ENCODE measurements at regions not wholly inside any gene's neighbourhood (a gene's known extent, or its start where the extent isn't known, plus 50 kb on each side); places are given as distances from the start of the nearest gene placed in this dataset.

DNA sequence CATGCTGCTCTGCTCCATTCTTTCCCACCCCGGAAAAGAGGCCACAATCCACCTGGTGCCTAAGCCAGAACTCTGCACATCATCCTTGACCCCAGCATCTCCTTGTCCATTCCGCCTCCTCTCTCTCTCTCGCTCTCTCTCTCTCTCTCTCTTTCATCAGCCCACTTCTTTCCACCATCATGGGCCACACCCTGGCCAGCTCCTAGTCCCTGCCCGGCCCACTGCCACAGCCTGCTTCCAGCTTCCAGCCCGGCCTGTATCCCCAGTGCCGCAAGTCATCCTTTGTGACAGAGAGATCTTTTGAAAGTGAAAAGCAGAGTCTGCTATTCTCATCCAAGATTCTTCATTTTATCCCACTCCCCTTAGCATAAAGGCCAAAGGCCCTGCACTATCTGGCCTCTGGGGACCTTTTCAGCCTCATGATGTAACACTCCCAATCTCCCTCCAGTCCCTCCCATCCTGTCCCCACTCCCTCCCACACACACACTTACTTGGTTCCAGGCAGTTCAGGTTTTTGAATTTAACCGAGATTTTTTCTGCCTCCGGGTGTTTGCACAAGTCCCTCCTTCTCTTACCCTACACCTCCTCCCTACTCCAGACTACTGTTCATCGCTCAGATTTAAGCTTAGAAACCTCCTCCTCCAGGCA, 214.0 kb downstream of the EN1 start:
- TF ChIP-seq, protein P1, sequence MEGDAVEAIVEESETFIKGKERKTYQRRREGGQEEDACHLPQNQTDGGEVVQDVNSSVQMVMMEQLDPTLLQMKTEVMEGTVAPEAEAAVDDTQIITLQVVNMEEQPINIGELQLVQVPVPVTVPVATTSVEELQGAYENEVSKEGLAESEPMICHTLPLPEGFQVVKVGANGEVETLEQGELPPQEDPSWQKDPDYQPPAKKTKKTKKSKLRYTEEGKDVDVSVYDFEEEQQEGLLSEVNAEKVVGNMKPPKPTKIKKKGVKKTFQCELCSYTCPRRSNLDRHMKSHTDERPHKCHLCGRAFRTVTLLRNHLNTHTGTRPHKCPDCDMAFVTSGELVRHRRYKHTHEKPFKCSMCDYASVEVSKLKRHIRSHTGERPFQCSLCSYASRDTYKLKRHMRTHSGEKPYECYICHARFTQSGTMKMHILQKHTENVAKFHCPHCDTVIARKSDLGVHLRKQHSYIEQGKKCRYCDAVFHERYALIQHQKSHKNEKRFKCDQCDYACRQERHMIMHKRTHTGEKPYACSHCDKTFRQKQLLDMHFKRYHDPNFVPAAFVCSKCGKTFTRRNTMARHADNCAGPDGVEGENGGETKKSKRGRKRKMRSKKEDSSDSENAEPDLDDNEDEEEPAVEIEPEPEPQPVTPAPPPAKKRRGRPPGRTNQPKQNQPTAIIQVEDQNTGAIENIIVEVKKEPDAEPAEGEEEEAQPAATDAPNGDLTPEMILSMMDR (IDR thresholded peaks at IDR 0.05; ENCODE audit: insufficient read depth, low read length, poor library complexity, severe bottlenecking): no peak
- no peak for TF ChIP-seq EZH2phosphoT487 (conservative IDR thresholded peaks at IDR 0.05; ENCODE audit: low read length)
- Histone ChIP-seq H3K9me2 (replicated peaks; ENCODE audit: insufficient read depth, low read length) (no peaks in the 10 kb centered on the region), H3K9ac (ENCODE audit: low read length) (no peak overlapping the region), H3K79me2 (ENCODE audit: insufficient read depth, low read length) (no peaks in the 10 kb centered on the region), H3K4me3 (ENCODE audit: insufficient read depth, low read length, poor library complexity, severe bottlenecking) (no peak overlapping the region), H3K36me3 (ENCODE audit: low read length) (no peaks in the 10 kb centered on the region), H3K9me3 (ENCODE audit: insufficient read depth, low read length) (no peaks in the 10 kb centered on the region), H3K4me2 (ENCODE audit: low read depth, low read length, poor library complexity, severe bottlenecking) (no peak overlapping the region), H3K27ac (ENCODE audit: low read depth, low read length) (no peak overlapping the region), H3K27me3 (ENCODE audit: low read length) (no peaks in the 10 kb centered on the region), H2AFZ (ENCODE audit: low read depth, low read length, severe bottlenecking) (no peak overlapping the region), H3F3A (ENCODE audit: insufficient read depth) (no peaks in the 10 kb centered on the region), H4K20me1 (ENCODE audit: low read depth, low read length) (no peaks in the 10 kb centered on the region)

DNA sequence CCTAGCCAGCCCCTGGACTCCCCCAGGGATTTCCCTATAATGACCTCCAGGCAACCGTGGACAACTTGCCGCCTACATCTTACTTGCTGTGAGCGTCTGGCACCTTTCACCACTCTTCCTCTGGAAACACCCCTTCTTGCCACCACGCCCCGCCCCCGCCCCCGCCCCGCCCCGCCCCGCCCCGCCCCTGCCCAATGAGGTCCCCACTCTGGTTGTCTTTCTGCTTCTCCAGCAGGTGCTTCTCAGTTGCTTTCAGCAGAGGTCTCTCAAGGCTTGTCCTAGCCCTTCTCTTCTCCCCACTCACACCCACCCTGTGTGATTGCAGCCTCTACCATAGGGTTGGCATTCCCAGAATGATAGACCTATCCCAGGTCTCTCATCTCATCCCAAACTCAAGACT, 214.5 kb downstream of the EN1 start:
- no peaks in the 10 kb centered on the region for H3K9me3 ChIP-seq (ENCODE audit: insufficient read depth, low read length)
- no peak overlapping the region for H3K4me2 ChIP-seq (ENCODE audit: low read depth, low read length, poor library complexity, severe bottlenecking)
- H3K4me3 ChIP-seq (ENCODE audit: insufficient read depth, low read length, poor library complexity, severe bottlenecking): no peak overlapping the region
- H3K79me2 ChIP-seq (ENCODE audit: insufficient read depth, low read length): no peaks in the 10 kb centered on the region
- no peak for TF ChIP-seq EZH2phosphoT487 (conservative IDR thresholded peaks at IDR 0.05; ENCODE audit: low read length)
- TF ChIP-seq, protein P1 (IDR thresholded peaks at IDR 0.05; ENCODE audit: insufficient read depth, low read length, poor library complexity, severe bottlenecking): no peak
- no peak overlapping the region for H2AFZ ChIP-seq (ENCODE audit: low read depth, low read length, severe bottlenecking)
- H3K9me2 ChIP-seq (replicated peaks; ENCODE audit: insufficient read depth, low read length): no peaks in the 10 kb centered on the region
- H3K27me3 ChIP-seq (ENCODE audit: low read length): no peaks in the 10 kb centered on the region
- no peaks in the 10 kb centered on the region for H4K20me1 ChIP-seq (ENCODE audit: low read depth, low read length)
- H3K27ac ChIP-seq (ENCODE audit: low read depth, low read length): no peak overlapping the region
- no peaks in the 10 kb centered on the region for H3K36me3 ChIP-seq (ENCODE audit: low read length)
- no peaks in the 10 kb centered on the region for H3F3A ChIP-seq (ENCODE audit: insufficient read depth)
- no peak overlapping the region for H3K9ac ChIP-seq (ENCODE audit: low read length)

DNA sequence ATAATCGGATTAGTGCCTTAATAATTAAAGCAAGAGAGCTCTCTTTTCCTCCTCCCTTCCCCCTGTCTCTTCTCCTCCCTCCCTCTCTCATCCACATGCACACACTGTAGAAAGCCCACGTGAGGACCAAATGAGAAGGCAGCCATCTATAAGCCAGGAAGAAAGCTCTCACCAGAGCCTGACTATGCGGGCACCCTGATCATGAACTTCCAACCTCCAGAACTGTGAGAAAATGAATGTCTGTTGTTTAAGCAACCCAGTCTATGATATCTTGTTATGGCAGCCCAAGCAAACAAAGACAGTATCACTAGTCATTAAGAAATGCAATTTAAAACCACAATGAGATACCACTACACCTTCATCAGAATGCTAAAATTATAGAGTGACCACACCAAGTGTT, 220.3 kb downstream of the EN1 start:
- no peak overlapping the region for H3K4me3 ChIP-seq (ENCODE audit: insufficient read depth, low read length, poor library complexity, severe bottlenecking)
- no peaks in the 10 kb centered on the region for H3K36me3 ChIP-seq (ENCODE audit: low read length)
- H3K27me3 ChIP-seq (ENCODE audit: low read length): 0 out of 2 replicates have a peak, but pooled peaks cover 3% of the 10 kb centered on the region
- no peaks in the 10 kb centered on the region for H4K20me1 ChIP-seq (ENCODE audit: low read depth, low read length)
- no peak overlapping the region for H2AFZ ChIP-seq (ENCODE audit: low read depth, low read length, severe bottlenecking)
- H3K4me2 ChIP-seq (ENCODE audit: low read depth, low read length, poor library complexity, severe bottlenecking): no peak overlapping the region
- TF ChIP-seq, protein P1 (IDR thresholded peaks at IDR 0.05; ENCODE audit: insufficient read depth, low read length, poor library complexity, severe bottlenecking): no peak
- TF ChIP-seq EZH2phosphoT487 (conservative IDR thresholded peaks at IDR 0.05; ENCODE audit: low read length): no peak
- no peaks in the 10 kb centered on the region for H3K9me3 ChIP-seq (ENCODE audit: insufficient read depth, low read length)
- no peaks in the 10 kb centered on the region for H3K79me2 ChIP-seq (ENCODE audit: insufficient read depth, low read length)
- no peaks in the 10 kb centered on the region for H3K9me2 ChIP-seq (replicated peaks; ENCODE audit: insufficient read depth, low read length)
- H3F3A ChIP-seq (ENCODE audit: insufficient read depth): no peaks in the 10 kb centered on the region
- no peak overlapping the region for H3K9ac ChIP-seq (ENCODE audit: low read length)
- H3K27ac ChIP-seq (ENCODE audit: low read depth, low read length): no peak overlapping the region

Data from SU-DHL-6 (cell line).